NOMO-1 treated with dmso at 0.1 percent for 144 hours (cell line): ENCODE measurements at regions not wholly inside any gene's neighbourhood (a gene's known extent, or its start where the extent isn't known, plus 50 kb on each side); places are given as distances from the start of the nearest gene placed in this dataset.

Experiments used
- DNase-seq: peaks from one replicate; lab custom pipeline; 2025; ENCODE audit not compliant: unreplicated experiment; lab: John Stamatoyannopoulos, UW

GRCh38 chr3:102529452-102529851, 94.6 kb downstream of the ZPLD1 start:
- no peak for DNase-seq

GRCh38 chr3:102530415-102531181, 95.8 kb downstream of the ZPLD1 start:
- no peak for DNase-seq

- no peak for DNase-seq
These were observed 96.9 kb downstream of the ZPLD1 start for GRCh38 chr3:102531686-102532085.

GRCh38 chr3:102532901-102533300, 98.1 kb downstream of the ZPLD1 start:
- peak; percentile 80 for DNase-seq

GRCh38 chr3:102533784-102534183, 99.0 kb downstream of the ZPLD1 start:
- DNase-seq = no peak

- peak; percentile 6 for DNase-seq
These were observed 101.6 kb downstream of the ZPLD1 start for GRCh38 chr3:102536456-102536855.

GRCh38 chr3:102537123-102537522, 102.3 kb downstream of the ZPLD1 start:
- no peak for DNase-seq

- DNase-seq = no peak
These were observed 109.9 kb downstream of the ZPLD1 start for GRCh38 chr3:102544741-102545140.

GRCh38 chr3:102545276-102545675, 110.5 kb downstream of the ZPLD1 start:
- no peak for DNase-seq

- DNase-seq = no peak
These were observed 119.1 kb downstream of the ZPLD1 start for GRCh38 chr3:102553876-102554275.

GRCh38 chr3:102570511-102570910, 135.7 kb downstream of the ZPLD1 start:
- no peak for DNase-seq

GRCh38 chr3:102571006-102571405, 136.2 kb downstream of the ZPLD1 start:
- no peak for DNase-seq

GRCh38 chr3:102571720-102572384, 137.0 kb downstream of the ZPLD1 start:
- DNase-seq = no peak

- DNase-seq = no peak
These were observed 138.7 kb downstream of the ZPLD1 start for GRCh38 chr3:102573483-102574028.

GRCh38 chr3:102574355-102574754, 139.5 kb downstream of the ZPLD1 start:
- DNase-seq = no peak

- no peak for DNase-seq
These were observed 141.8 kb downstream of the ZPLD1 start for GRCh38 chr3:102576651-102577050.

GRCh38 chr3:102577082-102577789, 142.4 kb downstream of the ZPLD1 start:
- no peak for DNase-seq

GRCh38 chr3:102580760-102581159, 145.9 kb downstream of the ZPLD1 start:
- DNase-seq = no peak

- DNase-seq = no peak
These were observed 151.7 kb downstream of the ZPLD1 start for GRCh38 chr3:102586485-102586884.

- DNase-seq = no peak
These were observed 159.2 kb downstream of the ZPLD1 start for GRCh38 chr3:102593812-102594602.

- DNase-seq = no peak
These were observed 160.2 kb downstream of the ZPLD1 start for GRCh38 chr3:102595057-102595456.
